ENCODE measurements at regions not wholly inside any gene's neighbourhood (a gene's known extent, or its start where the extent isn't known, plus 50 kb on each side); places are given as distances from the start of the nearest gene placed in this dataset.
A peak's percentile ranks its signal among the peaks of the same experiment; 100 is the strongest.
"Not testable (repeated sequence)": the region's sequence is repeated elsewhere in the genome, so short reads cannot be mapped to it uniquely, and the experiment has no call there.

DNA sequence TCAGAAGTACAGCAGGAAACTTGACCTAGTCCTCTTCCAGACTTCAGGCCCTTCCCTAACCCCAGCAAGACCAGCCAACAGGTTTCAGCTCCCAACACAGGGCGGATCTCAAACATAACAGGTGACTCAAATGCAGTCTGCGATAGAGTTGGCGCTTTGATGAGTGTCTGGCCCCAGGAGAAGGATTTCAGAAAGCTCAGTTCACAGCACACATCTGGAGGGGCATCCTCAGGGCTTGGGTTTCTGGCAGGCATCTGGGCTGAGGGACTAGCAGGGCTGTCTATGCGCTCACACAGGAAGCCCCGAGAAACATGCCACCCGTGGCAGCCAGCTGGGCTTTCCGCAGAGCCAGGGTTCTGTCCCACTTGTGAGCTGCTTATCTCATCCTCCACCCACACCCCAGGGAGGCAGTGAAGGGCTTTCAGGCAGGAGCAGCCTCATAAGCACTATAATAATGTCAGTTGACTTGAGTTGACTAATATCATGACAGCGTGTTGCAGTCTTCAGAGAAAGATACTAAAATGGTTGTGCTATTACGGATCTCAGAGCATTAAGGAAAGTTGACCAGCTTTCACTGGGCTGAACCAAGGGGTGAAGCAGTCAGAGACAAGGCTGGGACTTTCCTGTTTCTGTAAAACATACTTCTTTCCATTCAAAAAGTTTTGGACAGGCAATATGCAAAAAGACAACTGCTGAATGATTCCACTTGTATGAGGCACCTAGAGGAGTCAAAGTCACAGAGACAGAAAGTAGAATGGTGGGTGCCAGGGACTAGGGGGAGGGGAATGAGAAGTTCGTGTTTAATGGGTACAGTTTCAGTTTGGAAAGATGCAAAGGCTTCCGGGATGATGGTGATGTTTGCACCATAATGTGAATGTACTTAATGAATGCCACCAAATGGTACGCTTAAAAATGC, 233.0 kb upstream of the IRF2BP2 start:
- no peak for DNase-seq (ENCODE audit: low spot score)

DNA sequence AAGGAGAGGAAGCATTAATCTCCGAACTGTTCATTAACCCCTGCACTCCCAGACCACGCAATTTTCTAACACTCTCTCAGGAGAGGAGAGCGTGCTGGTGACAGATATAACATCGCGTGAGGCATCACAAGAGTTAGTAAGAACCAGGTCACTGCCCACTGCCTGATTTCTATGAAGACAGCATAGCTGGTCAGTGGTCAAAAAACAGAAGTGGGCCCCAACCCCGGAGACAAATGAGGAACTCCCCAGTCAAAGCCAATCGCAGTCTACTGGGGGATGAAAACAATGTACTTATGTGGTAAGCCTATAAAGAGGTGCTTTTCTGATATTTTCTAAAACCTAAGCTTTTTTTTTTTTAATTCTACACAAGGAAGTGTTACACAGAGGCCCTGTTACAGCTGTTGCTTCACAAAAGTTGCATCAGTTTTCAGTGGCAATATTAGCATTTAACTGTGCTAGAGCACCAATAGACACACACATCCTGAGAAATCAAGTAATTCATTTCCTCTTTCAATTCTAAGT, 231.8 kb upstream of the IRF2BP2 start:
- DNase-seq (ENCODE audit: low spot score), result no peak

DNA sequence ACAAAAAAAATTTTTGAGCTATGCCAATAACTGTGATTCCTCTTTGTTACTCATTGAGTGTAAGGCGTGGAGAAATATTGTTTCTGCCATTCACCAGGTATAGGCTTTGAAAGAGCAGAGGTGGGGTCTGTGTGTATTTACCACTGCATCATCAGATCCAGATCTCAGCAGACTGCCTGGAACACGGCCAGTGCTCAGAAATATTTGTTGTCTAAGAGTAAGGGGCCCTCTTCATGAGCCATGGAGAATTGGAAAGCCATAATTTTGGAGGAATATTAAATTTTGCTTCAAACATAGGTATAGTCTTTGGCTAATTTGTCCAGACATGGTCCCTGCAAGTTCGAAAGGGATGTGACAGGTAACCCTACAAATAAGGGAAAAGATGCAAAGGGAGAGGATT, 231.3 kb upstream of the IRF2BP2 start:
- DNase-seq (ENCODE audit: low spot score), result no peak

DNA sequence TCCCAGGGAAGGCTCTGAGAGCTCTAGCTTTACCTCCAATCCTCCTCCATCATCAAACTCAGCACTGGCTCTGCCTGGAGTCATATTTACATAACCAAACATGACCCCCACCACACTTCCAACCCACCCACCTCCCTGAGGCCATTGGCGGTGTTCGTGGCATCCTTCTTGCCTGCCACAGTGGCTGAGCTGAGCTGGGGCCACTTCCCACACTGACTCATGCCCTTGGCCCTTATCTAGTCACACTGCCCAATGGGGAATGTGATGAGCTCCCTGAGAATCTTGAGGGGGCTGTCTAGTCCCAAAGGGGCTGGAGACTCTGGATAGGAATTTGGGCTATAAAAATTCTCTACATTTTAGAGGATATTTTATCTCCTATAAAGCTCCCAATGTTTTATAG, 230.9 kb upstream of the IRF2BP2 start:
- DNase-seq (ENCODE audit: low spot score), result no peak

DNA sequence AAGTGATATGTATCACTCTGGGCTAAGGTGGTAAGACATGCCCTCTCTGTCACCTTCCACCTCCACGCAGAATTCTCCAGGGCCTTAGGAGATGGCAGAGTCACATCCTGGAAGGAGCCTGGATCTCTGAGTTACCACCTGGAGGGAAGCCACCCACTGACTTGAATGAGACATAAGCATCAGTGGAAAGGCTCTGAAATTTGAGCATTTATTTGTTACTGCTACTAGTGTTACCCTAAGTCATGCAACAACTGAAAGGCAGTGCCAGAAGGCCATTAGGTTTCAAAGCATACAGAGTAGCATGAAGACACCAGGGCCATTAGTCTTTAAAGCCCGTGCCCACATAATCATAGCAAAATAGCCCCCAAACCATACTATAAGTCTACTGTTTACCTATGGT, 230.3 kb upstream of the IRF2BP2 start:
- DNase-seq (ENCODE audit: low spot score), result no peak

DNA sequence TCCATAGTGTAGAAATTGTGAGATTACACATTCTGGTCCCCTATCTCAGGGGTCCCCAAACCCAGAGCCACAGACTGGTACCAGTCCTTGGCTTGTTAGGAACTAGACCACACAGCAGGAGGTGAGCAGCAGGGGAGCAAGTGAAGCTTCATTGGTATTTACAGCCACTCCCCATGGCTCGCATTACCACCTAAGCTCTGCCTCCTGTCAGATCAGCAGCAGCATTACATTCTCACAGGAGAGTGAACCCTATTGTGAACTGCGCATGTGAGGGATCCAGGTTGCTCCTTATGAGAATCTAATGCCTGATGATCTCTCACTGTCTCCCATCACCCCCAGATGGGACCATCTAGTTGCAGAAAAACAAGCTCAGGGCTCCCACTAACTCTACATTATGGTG, 229.7 kb upstream of the IRF2BP2 start:
- peak; percentile 47 for DNase-seq (ENCODE audit: low spot score)

DNA sequence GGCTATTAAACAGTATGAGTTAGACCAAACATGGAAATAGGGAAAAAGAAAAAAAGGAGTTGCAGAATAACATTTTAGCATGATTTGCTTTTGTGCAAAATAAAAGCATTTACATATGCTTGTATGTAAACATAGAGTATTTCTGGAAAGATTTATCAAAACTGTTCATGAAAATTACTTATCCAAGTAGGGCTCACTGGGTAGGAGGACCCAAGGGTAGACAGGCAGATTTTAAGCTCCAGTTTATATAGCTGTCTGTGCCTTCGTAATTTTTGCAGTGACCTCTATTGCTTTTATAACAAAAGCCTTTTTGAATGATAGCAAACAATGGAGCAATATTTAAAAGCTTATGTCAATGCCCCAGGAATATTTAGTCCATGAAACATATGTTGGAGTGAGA, 228.8 kb upstream of the IRF2BP2 start:
- DNase-seq (ENCODE audit: low spot score), result no peak

DNA sequence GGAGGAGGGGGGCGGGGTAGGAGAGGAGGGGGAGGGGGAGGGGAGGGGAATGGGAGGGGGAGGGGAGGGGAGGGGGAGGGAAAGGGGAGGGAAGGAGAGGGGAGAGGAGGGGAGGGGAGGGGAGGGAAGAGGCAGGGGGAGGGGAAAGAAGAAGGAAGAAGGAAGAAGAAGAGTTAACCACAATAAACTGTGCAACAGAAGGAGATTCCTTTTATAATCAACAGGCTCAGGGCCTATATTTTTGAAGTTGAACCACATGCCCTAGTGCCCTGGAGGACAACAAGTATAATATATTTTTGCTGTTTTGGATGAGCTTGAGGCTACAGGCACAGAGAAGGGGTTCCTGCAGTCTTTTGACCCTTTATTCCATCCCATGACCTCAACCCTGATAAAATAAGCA, 228.2 kb upstream of the IRF2BP2 start:
- DNase-seq (ENCODE audit: low spot score), result no peak

DNA sequence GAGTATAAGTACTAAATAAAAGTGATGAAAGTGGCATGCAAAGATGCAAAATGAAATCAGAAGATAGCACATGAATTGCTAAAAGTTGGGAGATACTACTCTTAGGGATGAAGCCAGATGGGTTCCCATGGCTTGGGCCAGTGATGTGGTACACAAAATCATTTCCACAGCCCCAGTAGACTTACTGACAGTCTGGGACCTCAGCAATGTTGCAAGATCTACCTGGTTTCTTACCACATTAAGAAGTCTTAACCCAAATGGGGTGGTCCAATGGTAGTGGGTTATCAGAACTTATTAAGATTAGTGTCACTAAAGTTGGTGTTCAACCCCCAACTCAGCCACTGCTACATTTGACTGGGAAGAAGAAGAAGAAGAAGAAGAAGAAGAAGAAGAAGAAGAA, 227.7 kb upstream of the IRF2BP2 start:
- no peak for DNase-seq (ENCODE audit: low spot score)

DNA sequence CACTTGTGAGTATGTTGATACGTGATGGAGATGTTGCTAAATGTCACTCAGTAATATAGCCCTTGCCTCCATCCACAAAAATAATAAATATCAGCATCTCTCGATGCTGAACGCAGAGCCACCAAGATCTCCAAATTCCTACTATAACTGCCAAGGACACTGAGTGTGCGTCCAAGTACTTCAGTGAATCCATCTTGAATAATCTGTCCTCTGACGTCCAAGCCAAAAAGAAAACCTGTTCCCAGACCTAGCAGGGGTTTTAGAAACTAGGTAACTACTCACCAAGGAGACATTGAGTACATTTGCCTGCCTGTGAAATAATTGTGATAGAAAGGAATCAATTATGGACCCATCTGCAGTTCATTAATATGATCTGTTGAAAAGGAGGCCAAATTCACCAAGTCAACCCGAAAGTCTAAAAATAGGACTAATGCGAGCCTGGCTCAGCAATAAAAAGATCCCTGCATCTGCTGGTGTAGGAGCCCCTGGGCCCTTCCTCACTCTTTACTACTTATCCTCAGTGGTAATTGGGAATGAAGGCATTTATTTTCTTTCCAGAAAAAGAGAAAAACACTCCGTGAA, 226.9 kb upstream of the IRF2BP2 start:
- no peak for DNase-seq (ENCODE audit: low spot score)

DNA sequence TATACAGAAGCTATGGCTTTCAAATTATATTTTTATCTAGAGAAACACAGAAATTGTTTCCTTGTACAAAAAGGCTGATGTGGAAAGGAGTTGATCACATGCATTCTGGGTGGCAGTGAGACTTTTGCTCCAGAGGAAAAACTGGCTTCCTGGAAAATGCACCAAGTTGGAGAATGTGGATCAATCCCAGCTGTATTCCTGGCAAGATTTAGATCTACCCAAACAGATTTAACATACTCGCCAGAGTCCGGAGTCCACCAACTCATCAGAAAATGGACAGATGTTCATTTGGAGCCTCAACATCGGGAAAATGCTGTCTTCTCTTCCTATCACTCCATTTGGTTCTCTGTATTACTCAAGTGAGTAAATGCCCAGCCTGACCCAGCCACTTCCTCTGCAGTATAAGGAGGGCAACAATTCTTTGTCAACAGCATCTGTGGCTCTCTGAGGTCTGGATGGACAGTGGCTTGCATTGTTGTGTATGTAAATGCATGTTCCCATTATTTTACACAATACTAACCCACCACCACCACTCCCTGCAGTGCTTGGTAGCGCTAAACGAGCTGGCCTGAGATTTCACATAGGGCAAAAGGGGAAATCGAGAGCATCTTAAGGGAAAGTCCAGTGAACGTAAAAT, 226.2 kb upstream of the IRF2BP2 start:
- DNase-seq (ENCODE audit: low spot score), result no peak

DNA sequence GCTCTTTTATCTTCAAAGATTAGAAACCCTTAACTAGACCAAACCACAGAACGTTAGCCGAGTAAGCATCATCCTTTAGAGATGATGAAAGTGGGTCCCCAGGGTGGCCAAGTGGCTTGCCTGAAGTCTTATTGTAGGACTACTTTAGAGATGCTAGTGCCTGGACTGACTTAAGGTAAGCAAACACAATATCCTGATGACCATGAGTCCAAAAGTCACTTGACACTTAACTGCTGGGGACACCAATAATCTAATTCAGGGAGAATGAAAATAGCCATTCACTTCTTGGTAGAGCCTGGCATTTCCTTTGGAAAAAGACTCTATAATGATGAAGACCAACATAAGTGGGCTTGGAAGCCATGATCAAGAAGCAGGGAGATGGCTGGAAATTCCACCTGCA, 225.3 kb upstream of the IRF2BP2 start:
- no peak for DNase-seq (ENCODE audit: low spot score)

DNA sequence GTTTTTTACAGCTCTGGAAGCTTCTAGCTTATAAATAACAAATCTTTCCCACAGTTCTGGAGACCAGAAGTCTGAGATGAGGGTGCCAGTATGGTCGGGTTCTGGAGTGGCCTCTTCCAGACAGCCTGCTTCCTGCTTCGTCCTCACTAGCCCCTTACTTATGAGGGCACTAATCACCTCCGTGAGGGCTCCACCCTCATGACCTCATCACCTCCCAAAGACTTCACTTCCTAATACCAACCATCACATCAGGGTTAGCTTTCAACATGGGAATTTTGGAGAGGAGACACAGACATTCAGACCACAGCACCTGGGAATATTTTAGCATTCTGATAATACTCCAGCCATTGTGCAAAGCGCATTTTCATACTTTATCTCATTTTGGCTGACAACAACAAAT, 223.7 kb upstream of the IRF2BP2 start:
- no peak for DNase-seq (ENCODE audit: low spot score)

DNA sequence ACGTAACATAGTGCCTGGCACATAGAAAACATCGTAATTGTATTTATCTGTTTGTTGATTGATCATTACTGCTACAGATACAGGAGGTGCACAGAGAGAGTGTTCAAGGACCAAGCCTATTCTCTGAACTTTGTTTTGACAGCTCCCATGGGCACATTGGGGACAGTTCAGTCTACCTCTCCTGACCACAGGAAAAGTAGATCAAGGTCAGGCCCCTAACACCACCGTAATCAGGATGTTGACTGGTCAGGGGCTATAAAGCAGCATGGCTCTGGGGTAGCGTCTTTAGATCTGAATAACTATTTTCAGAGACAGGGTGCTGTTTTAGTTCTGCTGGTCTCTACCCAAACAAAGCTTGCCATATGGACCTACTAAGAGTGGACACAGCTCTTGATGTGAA, 223.1 kb upstream of the IRF2BP2 start:
- DNase-seq (ENCODE audit: low spot score), result no peak

DNA sequence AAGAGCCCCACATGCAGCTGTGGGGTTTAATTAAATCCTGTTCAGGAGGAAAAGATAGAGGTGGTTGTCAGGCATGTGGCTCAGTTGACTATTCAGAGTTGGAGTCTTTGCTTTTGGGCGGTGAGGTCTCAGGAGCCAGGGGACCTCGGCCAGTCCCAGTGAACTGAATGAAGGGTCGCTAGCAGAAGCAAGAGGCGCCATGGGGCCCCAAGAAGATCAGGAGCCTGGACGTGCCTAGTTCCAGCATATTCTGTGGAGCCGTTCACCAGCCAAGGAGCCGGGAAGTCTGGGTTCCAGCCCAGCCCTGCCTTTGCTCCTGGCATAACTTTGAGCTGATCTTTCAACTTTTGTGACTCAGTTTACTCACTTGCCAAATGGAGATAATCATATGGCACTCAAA, 217.7 kb upstream of the IRF2BP2 start:
- no peak for DNase-seq (ENCODE audit: low spot score)

DNA sequence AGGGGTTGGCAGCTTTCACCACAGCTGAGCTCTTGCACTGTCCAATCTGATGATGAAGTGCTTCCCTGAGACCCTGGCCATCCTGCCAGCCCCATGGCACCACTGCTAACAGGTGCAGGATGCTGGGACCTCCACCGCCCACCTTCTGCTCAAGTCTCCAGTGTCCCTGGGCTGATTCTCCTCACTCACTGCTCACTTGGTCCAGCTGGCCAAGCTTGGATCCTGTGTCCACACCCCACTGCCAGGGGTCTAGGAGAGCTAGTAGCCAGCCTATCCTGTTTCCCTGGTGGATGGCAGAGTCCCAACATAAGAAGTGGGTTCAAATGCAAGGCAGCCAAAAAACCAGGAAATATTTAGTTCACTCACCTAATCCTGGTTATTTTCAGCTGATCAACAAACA, 217.2 kb upstream of the IRF2BP2 start:
- DNase-seq (ENCODE audit: low spot score), result no peak

DNA sequence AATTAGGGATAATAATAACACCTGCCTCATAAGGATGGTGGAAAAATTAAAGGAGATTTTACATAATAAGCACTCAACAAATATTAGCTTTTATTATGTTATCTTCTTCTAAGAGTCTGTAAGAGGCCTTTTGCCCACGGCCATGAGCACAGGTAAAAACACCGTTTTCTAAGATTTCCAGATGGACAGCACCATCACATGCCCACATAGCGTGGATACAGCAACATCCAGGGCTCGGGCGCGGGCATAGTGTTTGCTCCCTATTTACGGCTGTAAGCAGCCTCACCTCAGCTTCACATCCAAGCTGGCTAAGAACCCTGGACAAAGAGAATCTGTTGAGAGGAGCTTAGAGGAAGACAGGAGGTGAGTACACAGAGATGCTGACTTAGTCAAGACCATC, 216.4 kb upstream of the IRF2BP2 start:
- no peak for DNase-seq (ENCODE audit: low spot score)

DNA sequence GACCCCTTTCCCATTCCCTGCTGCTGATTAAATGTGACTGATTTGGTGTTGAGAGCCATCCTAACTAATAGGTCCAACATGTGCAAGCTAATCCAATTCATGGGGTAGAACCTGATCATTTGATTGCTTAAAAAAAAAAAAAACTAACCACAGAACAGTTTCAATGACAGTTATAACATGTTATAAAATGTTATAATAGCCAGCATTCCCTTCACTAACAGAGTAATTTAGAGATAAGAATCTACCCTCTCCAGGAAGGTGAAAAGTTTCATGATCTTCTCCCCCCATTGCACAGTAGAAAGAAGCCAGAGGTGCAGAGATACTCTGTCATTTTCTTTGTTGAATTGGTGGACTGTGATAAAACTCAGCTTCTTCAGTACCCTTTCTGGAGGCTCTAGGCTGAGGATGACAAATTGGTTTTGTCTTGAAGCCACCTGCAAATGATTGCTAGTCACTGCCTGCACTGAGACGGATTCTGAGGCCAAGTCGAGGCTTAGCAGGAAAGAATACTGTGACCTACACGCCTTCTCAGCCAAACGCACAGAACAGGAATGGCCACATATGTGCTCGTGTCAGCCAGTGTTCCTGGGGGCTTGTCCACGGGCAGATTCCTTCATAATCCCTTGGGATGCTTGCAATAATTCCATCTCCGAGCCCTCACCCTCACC, 215.7 kb upstream of the IRF2BP2 start:
- no peak for DNase-seq (ENCODE audit: low spot score)

DNA sequence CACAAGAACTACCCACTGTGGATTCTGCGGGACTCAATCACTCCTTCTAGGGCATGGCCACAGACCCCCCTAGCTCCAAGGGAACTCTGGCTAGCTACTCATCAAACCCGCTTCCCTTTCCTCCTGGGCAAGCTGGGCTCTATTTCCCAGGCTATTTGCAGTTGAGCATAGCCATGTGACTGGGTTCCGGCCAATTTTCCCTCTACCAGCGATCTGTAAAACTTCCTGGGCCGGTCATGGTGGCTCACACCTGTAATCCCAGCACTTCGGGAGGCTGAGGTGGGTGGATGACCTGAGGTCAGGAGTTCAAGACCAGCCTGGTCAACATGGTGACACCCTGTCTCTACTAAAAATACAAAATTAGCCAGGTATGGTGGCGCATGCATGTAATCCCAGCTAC, 214.9 kb upstream of the IRF2BP2 start:
- not testable (repeated sequence) for DNase-seq (ENCODE audit: low spot score)

DNA sequence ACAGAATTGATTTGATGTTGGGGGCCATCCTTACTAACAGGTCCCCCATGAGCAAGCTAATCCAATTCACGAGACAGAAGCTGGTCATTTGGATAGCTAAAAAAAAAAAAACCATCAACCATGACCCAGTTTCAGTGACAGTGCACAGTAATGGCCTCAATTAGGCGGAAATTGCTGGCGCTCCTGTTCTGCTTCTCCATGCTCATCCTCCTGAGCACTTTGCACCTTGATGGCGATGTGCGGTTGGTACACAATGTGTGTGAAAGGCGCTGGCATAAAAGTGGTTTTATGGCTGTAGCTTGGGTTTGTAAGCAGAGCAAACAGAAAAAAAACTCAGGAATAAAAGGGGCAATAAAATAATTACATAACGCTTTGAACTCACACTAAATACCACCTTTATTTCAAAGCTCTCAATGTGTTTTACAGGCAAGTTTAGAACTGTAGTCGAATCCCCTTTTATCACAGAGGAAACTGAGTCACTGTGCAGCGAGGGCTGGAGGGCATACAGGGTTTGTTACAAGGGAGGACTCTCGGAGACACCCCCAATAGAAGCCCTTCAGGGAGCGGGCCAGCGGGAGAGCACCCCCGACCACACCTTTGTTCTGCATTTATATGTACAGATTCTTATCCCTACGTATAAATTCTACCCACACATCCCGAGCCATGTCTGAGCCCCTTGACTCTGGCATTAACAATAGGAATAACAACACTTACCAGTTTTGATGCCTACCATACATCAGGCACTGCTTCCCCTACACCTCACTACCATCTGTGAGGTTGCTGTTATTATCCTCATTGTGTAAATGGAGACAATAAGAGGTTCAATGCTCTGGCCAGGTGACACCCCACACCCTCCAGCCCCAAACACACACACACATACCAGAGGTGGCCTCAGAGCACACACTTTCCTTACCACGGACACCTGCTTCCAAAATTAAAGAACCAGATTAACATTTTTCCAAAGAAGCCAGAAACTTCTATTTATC, 213.5 kb upstream of the IRF2BP2 start:
- peak; percentile 98 for DNase-seq (ENCODE audit: low spot score)

DNA sequence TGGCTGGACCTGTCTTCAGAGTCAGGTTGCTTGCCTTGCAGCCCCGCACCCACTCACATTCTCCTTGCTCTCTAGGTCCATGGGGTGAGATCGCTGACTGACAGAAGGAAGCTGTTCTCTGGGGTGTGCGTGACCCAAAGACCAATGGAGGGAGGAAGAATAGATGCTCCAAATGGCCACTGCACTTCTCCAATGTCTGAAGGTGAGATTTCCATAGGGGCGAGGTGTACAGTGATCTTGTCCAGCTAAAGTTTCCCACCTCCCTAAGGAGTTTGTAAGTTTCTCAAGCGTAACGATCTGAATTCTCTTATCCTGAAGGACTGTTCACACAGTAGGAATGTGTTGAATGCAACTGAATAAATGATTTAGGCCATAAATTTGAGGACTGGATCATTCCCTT, 211.9 kb upstream of the IRF2BP2 start:
- DNase-seq (ENCODE audit: low spot score), result no peak

All from SW480 (cell line).